ENCODE measurements at regions not wholly inside any gene's neighbourhood (a gene's known extent, or its start where the extent isn't known, plus 50 kb on each side); places are given as distances from the start of the nearest gene placed in this dataset.

DNA sequence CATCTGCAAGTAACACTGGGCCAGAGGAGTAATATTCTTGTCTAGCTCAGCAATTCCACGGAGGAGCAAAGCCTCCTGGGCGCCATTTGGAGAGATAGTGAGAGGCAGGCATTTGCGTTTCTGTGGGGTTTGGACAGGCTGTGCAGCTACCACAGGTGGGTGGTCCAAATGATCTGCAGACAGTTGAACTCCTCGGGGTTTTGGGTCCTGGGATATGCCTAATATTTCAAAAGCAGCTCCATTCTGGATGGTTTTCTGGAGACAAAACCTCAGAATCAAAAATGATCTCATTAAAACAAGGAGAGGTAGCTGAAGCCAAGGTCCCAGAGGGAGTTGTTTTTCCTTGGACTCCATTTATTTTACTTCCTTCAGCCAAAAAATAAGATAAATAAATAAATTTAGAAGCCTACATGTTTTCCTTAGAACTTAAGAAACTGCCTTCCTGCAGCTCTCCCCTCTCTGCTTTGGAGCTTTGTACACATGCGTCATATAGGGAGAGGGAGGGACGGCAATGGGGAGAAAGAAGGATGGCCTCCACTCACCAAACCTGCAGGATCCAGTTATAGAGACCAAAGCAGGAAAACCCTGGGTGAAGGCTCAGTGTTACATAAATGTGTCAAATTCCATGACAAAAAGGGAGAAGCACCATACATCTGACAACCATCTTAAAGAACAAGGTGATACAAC is 227.3 kb upstream of the DAAM1 start:
- TF ChIP-seq, protein P1, sequence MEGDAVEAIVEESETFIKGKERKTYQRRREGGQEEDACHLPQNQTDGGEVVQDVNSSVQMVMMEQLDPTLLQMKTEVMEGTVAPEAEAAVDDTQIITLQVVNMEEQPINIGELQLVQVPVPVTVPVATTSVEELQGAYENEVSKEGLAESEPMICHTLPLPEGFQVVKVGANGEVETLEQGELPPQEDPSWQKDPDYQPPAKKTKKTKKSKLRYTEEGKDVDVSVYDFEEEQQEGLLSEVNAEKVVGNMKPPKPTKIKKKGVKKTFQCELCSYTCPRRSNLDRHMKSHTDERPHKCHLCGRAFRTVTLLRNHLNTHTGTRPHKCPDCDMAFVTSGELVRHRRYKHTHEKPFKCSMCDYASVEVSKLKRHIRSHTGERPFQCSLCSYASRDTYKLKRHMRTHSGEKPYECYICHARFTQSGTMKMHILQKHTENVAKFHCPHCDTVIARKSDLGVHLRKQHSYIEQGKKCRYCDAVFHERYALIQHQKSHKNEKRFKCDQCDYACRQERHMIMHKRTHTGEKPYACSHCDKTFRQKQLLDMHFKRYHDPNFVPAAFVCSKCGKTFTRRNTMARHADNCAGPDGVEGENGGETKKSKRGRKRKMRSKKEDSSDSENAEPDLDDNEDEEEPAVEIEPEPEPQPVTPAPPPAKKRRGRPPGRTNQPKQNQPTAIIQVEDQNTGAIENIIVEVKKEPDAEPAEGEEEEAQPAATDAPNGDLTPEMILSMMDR (IDR thresholded peaks at IDR 0.05; ENCODE audit: low read length) = no peak
- TF ChIP-seq EZH2 (IDR thresholded peaks at IDR 0.05; ENCODE audit: borderline replicate concordance, low read length) = no peak

Data from OCI-LY1 (cell line).